HepG2 (cell line): ENCODE measurements at regions not wholly inside any gene's neighbourhood (a gene's known extent, or its start where the extent isn't known, plus 50 kb on each side); places are given as distances from the start of the nearest gene placed in this dataset.

Experiments used
- ATAC-seq: fragments of 200-7000 bp; cut with Tn5 transposase; 3 replicates; pipeline ENCODE4 v1.9.1; 2020; ENCODE audit warnings: mild to moderate bottlenecking, moderate library complexity
- BruUV-seq: library from RNA; stranded (reverse); fragments of 400-500 nt; replicated peaks from 2 replicates; lab custom pipeline; 2021; lab: Mats Ljungman, UMichigan
- CTCF ChIA-PET: fragments of 300-600 bp; formaldehyde crosslinking; extraction: SDS; loops from one replicate; lab custom pipeline; 2021; ENCODE audit warnings: low total read pairs, inconsistent platforms, low intra/inter-chr PET ratio; lab: Yijun Ruan, JAX
- POLR2A ChIA-PET: fragments of 350-600 bp; sonication (Branson Sonifier 250); formaldehyde crosslinking; loops from one replicate; lab custom pipeline; 2020; ENCODE audit warnings: antibody characterized with exemption, inconsistent platforms; lab: Yijun Ruan, JAX
- DNase-seq: peaks from one replicate; pipeline ENCODE4 v3.0.0-alpha.2; 2015; ENCODE audit warnings: low spot score
- FAIRE-seq: peaks from 3 replicates; lab custom pipeline; 2011; peaks lifted over from hg19 to GRCh38; lab: Jason Lieb, UNC
- H2AFZ ChIP-seq: one replicate; pipeline ENCODE4 v1.6.1; 2011; ENCODE audit warnings: low read length, inconsistent platforms
- H3K27ac ChIP-seq: fragments of 300-600 bp; 3 replicates; pipeline ENCODE4 v1.8.0; 2011; ENCODE audit warnings: mixed run types, mild to moderate bottlenecking, mixed read lengths, low read length, inconsistent platforms; ENCODE audit not compliant: insufficient read depth; ENCODE audit errors: extremely low read length
- H3K27me3 ChIP-seq, 2 experiments: fragments of 200-600 bp in 1 of 2; 2 replicates in 1 of 2; 3 replicates in 1 of 2; pipeline versions ENCODE4 v1.6.0 to v1.8.0; 2011; ENCODE audit warnings: low read length in 2 of 2, mild to moderate bottlenecking in 2 of 2, moderate library complexity in 2 of 2, inconsistent platforms in 1 of 2; ENCODE audit not compliant: insufficient read depth in 2 of 2, control insufficient read depth in 1 of 2
- H3K36me3 ChIP-seq, 2 experiments: fragments of 200-600 bp in 1 of 2; replicated peaks in 1 of 2; 2 replicates in 1 of 2; 3 replicates in 1 of 2; pipeline versions ENCODE4 v1.5.1 to v1.8.0; 2011; ENCODE audit warnings: low read length in 2 of 2, inconsistent platforms in 1 of 2; ENCODE audit not compliant: insufficient read depth in 2 of 2, control insufficient read depth in 1 of 2
- H3K4me1 ChIP-seq: 2 replicates; pipeline ENCODE4 v1.5.1; 2012; ENCODE audit warnings: low read length, inconsistent platforms; ENCODE audit not compliant: insufficient read depth
- H3K4me2 ChIP-seq: 2 replicates; pipeline ENCODE4 v1.6.0; 2011; ENCODE audit warnings: low read depth, low read length, inconsistent platforms
- H3K4me3 ChIP-seq, 3 experiments: fragments of 200-600 bp in 1 of 3; sonication (generic), shearing (Covaris generic) in 1 of 3; replicated peaks in 1 of 3; 2 replicates each; pipeline ENCODE4 v1.5.1; 2011 to 2016; ENCODE audit warnings: low read length in 3 of 3, inconsistent platforms in 2 of 3, low read depth in 2 of 3, mild to moderate bottlenecking in 2 of 3, control low read depth in 1 of 3, mixed read lengths in 1 of 3; ENCODE audit not compliant: insufficient read depth in 1 of 3
- H3K79me2 ChIP-seq: one replicate; pipeline ENCODE4 v1.6.1; 2011; ENCODE audit warnings: low read length, inconsistent platforms; ENCODE audit not compliant: insufficient read depth
- H3K9ac ChIP-seq: 2 replicates; pipeline ENCODE4 v1.6.0; 2011; ENCODE audit warnings: mild to moderate bottlenecking, low read depth, low read length, inconsistent platforms; ENCODE audit not compliant: insufficient read depth
- H3K9me3 ChIP-seq: 2 replicates; pipeline ENCODE4 v1.5.1; 2012; ENCODE audit warnings: mild to moderate bottlenecking, low read length
- H4K20me1 ChIP-seq: 2 replicates; pipeline ENCODE4 v1.6.0; 2011; ENCODE audit warnings: inconsistent platforms, mild to moderate bottlenecking, low read length, moderate library complexity; ENCODE audit not compliant: insufficient read depth
- BHLHE40 ChIP-seq: IDR thresholded peaks from 2 replicates; pipeline ENCODE4 v1.6.1; 2011; ENCODE audit warnings: low read length, improper control_type of control experiment
- FOSL2 ChIP-seq: sonication (generic); formaldehyde crosslinking; IDR thresholded peaks from 2 replicates; pipeline ENCODE4 v1.4.0; 2020; ENCODE audit warnings: missing genetic modification reagents
- NFKBIZ ChIP-seq: IDR thresholded peaks from 2 replicates; pipeline ENCODE4 v1.6.1; 2018; ENCODE audit warnings: missing genetic modification reagents, missing compliant biosample characterization
- SMARCC2 ChIP-seq: fragments of 450-650 bp; IDR thresholded peaks from 2 replicates; pipeline ENCODE4 v1.6.1; 2017; ENCODE audit warnings: antibody characterized with exemption, mild to moderate bottlenecking
- TBX2 ChIP-seq: sonication (generic); formaldehyde crosslinking; IDR thresholded peaks from 2 replicates; pipeline ENCODE4 v1.5.0; 2020; ENCODE audit warnings: missing genetic modification reagents, mild to moderate bottlenecking, borderline replicate concordance
- XRCC5 ChIP-seq: fragments of 200-400 bp; formaldehyde crosslinking; optimal IDR thresholded peaks from 2 replicates; pipeline ENCODE3; 2017; ENCODE audit warnings: mild to moderate bottlenecking, low read length
- ZBTB3 ChIP-seq: sonication (generic); formaldehyde crosslinking; IDR thresholded peaks from 2 replicates; pipeline ENCODE4 v1.4.0; 2020; ENCODE audit warnings: low read depth, mild to moderate bottlenecking, moderate library complexity, missing genetic modification reagents, borderline replicate concordance
- ZNF263 ChIP-seq: sonication (generic); formaldehyde crosslinking; IDR thresholded peaks from 2 replicates; pipeline ENCODE4 v1.4.0; 2020; ENCODE audit warnings: missing genetic modification reagents
- ZNF333 ChIP-seq: sonication (generic); formaldehyde crosslinking; IDR thresholded peaks from 2 replicates; pipeline ENCODE4 v1.4.0; 2020; ENCODE audit warnings: mild to moderate bottlenecking, missing genetic modification reagents, borderline replicate concordance
- ZNF34 ChIP-seq: sonication (generic); formaldehyde crosslinking; IDR thresholded peaks from 2 replicates; pipeline ENCODE4 v1.4.0; 2020; ENCODE audit warnings: mild to moderate bottlenecking, missing genetic modification reagents, borderline replicate concordance
- ZNF501 ChIP-seq: sonication (generic); formaldehyde crosslinking; IDR thresholded peaks from 2 replicates; pipeline ENCODE4 v1.5.1; 2020; ENCODE audit warnings: mild to moderate bottlenecking, moderate library complexity, missing genetic modification reagents
- ZNF552 ChIP-seq: sonication (generic); formaldehyde crosslinking; IDR thresholded peaks from 2 replicates; pipeline ENCODE4 v1.9.0; 2022; ENCODE audit warnings: missing genetic modification reagents, mild to moderate bottlenecking, borderline replicate concordance
- ZNF556 ChIP-seq: sonication (generic); formaldehyde crosslinking; IDR thresholded peaks from 2 replicates; pipeline ENCODE4 v1.4.0; 2020; ENCODE audit warnings: mild to moderate bottlenecking, missing genetic modification reagents, borderline replicate concordance
- WGBS: methylation state at CpG from one replicate; pipeline ENCODE4 v1.1.6; 2017; ENCODE audit warnings: low lambda C conversion rate; 5-methylcytosine and 5-hydroxymethylcytosine counted together
- in situ Hi-C: cut with HindIII; loops from 2 replicates; pipeline ENCODE4 v1.10.0; 2017; ENCODE audit warnings: low pct_unique_long_range_greater_than_20kb; ENCODE audit not compliant: extremely low pct_ligation_motif_present
- intact Hi-C: fragments of 100-400 bp; cut with micrococcal nuclease; formaldehyde crosslinking; loops from one replicate; pipeline ENCODE4 v1.10.0; 2022; ENCODE audit not compliant: unreplicated experiment
- TF ChIP-seq, protein P1 (sequence below), 2 experiments: sonication (generic) in 1 of 2; formaldehyde crosslinking in 1 of 2; IDR thresholded peaks; 2 replicates each; pipeline versions ENCODE4 v1.5.1 to v1.6.1; 2011 to 2020; ENCODE audit warnings: borderline replicate concordance in 1 of 2, low read depth in 1 of 2, low read length in 1 of 2, mild to moderate bottlenecking in 1 of 2, missing genetic modification reagents in 1 of 2, moderate library complexity in 1 of 2

DNA sequence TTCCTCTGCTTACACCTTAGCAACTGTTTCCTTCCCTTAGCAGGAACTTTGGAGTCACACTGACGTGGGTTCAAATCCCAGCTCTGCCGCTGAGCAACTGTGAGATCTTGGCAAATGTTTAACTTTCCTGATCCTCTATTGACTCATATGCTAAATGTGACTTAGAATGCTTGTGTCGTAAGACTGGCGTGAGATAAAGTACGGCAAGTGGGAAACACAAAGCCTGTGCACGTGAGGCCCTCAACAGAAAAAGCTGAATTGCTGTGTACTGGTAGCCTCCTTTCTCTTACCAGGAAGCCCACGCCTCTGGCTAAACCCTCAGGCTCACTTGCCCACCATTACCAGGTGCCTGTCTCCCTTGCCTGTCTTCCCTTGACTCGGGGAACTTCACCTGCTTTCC is 135.4 kb upstream of the TNR start:
- no peaks in the 10 kb centered on the region for H4K20me1 ChIP-seq
- H3K4me2 ChIP-seq: no peak overlapping the region
- FAIRE-seq (no peak), DNase-seq (no peak), ATAC-seq (no peak)
- intact Hi-C loops (no loop called here), in situ Hi-C loops (loop anchor here (25.0 kb wide), 1 partner anchor 716 kb away; no protein-coding TSS in a partner anchor)
- 8% methylated on average over 7 of the region's 8 CpGs for WGBS
- ChIA-PET POLR2A (no interaction called here), CTCF (no interaction called here)
- no peak overlapping the region for H3K9ac ChIP-seq
- no peaks in the 10 kb centered on the region for H3K36me3 ChIP-seq
- TF ChIP-seq ZNF263 (CRISPR knock-in tag) (no peak), BHLHE40 (peak; percentile 77), ZNF333 (no peak), XRCC5 (no peak), ZBTB3 (CRISPR knock-in tag) (no peak)
- no peaks in the 10 kb centered on the region for H3K79me2 ChIP-seq
- no peak overlapping the region for H3K27ac ChIP-seq
- BruUV-seq: no TSS peak
- no peak overlapping the region for H2AFZ ChIP-seq
- peaks cover 3 to 13% of the 10 kb centered on the region in 2 experiments; a peak in 4 of 5 replicates for H3K27me3 ChIP-seq
- H3K9me3 ChIP-seq: no peaks in the 10 kb centered on the region
- no peak overlapping the region for H3K4me3 ChIP-seq
- H3K4me1 ChIP-seq: no peaks in the 10 kb centered on the region

DNA sequence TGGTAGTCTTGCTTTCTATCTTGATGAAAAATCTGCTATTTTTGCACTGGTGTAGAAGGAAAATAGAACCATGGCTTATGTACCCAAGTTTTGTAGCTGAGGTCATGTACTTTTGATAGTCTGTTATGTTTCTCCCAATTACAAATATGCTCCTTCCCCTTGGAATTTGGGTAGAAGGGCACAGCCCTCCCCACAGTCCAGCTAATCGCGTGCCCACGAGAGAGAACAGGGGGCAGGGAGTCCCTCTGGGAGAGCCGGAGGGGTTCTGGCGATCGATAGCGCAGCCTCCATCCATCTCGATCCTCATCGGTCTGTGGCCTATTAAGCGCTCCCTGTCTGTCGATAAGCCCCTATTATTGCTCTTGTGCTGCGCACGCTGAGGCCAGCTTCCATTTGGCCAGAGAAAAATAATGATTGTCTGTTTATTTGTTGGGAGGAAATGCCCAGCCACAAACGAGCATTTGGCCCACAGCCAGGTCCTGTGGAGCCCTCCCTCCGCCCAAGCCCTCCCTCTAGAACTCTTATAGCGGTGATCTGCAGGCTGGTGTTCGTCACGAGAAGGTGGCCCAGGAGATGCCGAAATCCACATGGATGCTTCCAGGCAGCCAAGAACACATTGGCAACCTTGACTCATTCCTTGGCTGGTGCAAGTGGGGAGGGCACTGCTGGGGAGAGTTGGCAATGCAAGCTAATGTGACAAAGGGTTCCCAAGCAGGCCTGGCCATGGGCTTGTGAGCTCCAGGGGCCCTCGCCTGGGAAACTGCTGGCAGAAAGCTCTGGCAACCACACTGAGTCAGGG is 134.7 kb upstream of the TNR start:
- in situ Hi-C loops: loop anchor here (25.0 kb wide), 1 partner anchor 716 kb away; no protein-coding TSS in a partner anchor
- POLR2A ChIA-PET: no interaction called here
- BruUV-seq: no TSS peak
- TF ChIP-seq ZNF552 (CRISPR knock-in tag) (no peak), ZNF501 (no peak), ZNF556 (CRISPR knock-in tag) (no peak), FOSL2 (CRISPR knock-in tag) (no peak), TBX2 (no peak), SMARCC2 (no peak), ZNF34 (no peak), NFKBIZ (no peak)
- TF ChIP-seq, protein P1, sequence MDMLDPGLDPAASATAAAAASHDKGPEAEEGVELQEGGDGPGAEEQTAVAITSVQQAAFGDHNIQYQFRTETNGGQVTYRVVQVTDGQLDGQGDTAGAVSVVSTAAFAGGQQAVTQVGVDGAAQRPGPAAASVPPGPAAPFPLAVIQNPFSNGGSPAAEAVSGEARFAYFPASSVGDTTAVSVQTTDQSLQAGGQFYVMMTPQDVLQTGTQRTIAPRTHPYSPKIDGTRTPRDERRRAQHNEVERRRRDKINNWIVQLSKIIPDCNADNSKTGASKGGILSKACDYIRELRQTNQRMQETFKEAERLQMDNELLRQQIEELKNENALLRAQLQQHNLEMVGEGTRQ (IDR thresholded peaks at IDR 0.05; ENCODE audit: low read depth, low read length): no peak
- TF ChIP-seq, protein P1 (CRISPR knock-in tag; IDR thresholded peaks at IDR 0.05; ENCODE audit: borderline replicate concordance): no peak

More for the DNA sequence above, 134.7 kb upstream of the TNR start:
- intact Hi-C loops: no loop called here
- Histone ChIP-seq H4K20me1 (no peaks in the 10 kb centered on the region), H3K4me3 (no peak overlapping the region), H3K9ac (no peak overlapping the region), H3K36me3 (no peaks in the 10 kb centered on the region), H3K9me3 (no peaks in the 10 kb centered on the region), H3K27ac (no peak overlapping the region), H3K79me2 (no peaks in the 10 kb centered on the region), H3K27me3 (peaks cover 3 to 13% of the 10 kb centered on the region in 2 experiments; a peak in 4 of 5 replicates), H3K4me1 (no peaks in the 10 kb centered on the region), H3K4me2 (no peak overlapping the region), H2AFZ (no peak overlapping the region)
- no peak for FAIRE-seq
- WGBS: 76% methylated on average over 19 of the region's 20 CpGs
- CTCF ChIA-PET: no interaction called here
- ATAC-seq: no peak
- no peak for DNase-seq
